ENCODE measurements at regions not wholly inside any gene's neighbourhood (a gene's known extent, or its start where the extent isn't known, plus 50 kb on each side); places are given as distances from the start of the nearest gene placed in this dataset.
A peak's percentile ranks its signal among the peaks of the same experiment; 100 is the strongest.

DNA sequence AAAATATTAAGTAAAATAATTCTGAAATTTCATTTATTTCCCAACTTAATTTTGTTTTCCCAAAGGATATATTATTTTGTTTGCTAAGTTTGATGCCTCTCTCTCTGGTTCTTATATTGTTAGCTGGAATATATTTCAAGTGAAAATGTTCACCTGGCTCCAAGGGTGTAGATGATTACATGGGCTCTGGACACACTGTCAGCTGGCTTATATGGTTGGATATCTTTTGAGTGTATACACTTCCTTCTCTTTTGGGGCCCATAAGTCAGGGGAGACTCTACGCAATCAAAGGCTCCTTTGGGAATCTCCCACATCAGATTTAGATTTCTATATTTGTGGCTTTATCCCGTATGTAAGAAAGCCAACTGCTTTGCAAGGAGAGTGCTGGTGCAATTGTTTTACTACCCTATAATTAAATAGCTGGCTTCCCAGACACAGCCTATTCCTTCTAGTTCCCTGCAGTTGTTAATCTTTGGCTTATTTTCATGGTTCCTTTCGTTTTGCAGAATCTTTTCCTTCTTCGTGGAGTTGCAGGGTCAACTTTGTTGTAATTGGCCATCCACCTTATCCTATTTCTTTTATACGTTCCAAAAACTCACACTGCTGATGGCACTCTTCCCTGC lies 225.7 kb downstream of the DPH6 start:
- Histone ChIP-seq H3K9me3 (no peaks in the 10 kb centered on the region), H3K4me1 (no peaks in the 10 kb centered on the region), H3K4me3 (no peak overlapping the region), H3K27me3 (no peaks in the 10 kb centered on the region), H3K36me3 (no peaks in the 10 kb centered on the region), H3K27ac (no peak overlapping the region)
- intact Hi-C loops (cut with DNase I; ENCODE audit: low total_unique reads), result no loop called here
- WGBS, 5 donors, result 78 to 86% (median 84%) methylated on average over 5 of the region's 5 CpGs
- TF ChIP-seq POLR2A (IDR thresholded peaks at IDR 0.05) (no peak), EP300 (IDR thresholded peaks at IDR 0.05) (no peak), POLR2AphosphoS5 (IDR thresholded peaks at IDR 0.05) (no peak)
- TF ChIP-seq, protein P1, sequence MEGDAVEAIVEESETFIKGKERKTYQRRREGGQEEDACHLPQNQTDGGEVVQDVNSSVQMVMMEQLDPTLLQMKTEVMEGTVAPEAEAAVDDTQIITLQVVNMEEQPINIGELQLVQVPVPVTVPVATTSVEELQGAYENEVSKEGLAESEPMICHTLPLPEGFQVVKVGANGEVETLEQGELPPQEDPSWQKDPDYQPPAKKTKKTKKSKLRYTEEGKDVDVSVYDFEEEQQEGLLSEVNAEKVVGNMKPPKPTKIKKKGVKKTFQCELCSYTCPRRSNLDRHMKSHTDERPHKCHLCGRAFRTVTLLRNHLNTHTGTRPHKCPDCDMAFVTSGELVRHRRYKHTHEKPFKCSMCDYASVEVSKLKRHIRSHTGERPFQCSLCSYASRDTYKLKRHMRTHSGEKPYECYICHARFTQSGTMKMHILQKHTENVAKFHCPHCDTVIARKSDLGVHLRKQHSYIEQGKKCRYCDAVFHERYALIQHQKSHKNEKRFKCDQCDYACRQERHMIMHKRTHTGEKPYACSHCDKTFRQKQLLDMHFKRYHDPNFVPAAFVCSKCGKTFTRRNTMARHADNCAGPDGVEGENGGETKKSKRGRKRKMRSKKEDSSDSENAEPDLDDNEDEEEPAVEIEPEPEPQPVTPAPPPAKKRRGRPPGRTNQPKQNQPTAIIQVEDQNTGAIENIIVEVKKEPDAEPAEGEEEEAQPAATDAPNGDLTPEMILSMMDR (IDR thresholded peaks at IDR 0.05), result no peak
- no peak for DNase-seq

DNA sequence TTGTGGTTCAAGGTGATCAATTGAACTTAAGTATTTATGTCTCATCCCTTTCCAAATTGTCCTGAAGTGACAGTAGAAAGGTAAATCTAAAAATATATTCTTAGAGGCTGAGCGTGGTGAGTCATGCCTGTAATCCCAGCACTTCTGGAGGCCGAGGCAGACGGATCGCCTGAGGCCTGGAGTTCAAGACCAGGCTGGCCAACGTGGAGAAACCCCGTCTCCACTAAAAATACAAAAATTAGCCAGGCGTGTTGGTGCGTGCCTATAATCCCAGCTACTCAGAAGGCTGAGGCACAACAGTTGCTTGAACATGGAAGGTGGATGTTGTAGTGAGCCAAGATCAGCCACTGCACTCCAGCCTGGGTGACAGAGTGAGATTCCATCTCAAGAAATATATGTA lies 226.6 kb downstream of the DPH6 start:
- TF ChIP-seq POLR2AphosphoS5 (IDR thresholded peaks at IDR 0.05), result no peak
- no peak for TF ChIP-seq POLR2A (IDR thresholded peaks at IDR 0.05)
- no peak for TF ChIP-seq EP300 (IDR thresholded peaks at IDR 0.05)
- TF ChIP-seq, protein P1 (IDR thresholded peaks at IDR 0.05), result no peak
- intact Hi-C loops (cut with DNase I; ENCODE audit: low total_unique reads), result no loop called here
- Histone ChIP-seq H3K36me3 (no peaks in the 10 kb centered on the region), H3K4me1 (no peaks in the 10 kb centered on the region), H3K4me3 (no peak overlapping the region), H3K9me3 (no peaks in the 10 kb centered on the region), H3K27me3 (no peaks in the 10 kb centered on the region), H3K27ac (no peak overlapping the region)
- no peak for DNase-seq
- 84 to 96% (median 94%) methylated on average over 8 of the region's 8 CpGs for WGBS, 5 donors

DNA sequence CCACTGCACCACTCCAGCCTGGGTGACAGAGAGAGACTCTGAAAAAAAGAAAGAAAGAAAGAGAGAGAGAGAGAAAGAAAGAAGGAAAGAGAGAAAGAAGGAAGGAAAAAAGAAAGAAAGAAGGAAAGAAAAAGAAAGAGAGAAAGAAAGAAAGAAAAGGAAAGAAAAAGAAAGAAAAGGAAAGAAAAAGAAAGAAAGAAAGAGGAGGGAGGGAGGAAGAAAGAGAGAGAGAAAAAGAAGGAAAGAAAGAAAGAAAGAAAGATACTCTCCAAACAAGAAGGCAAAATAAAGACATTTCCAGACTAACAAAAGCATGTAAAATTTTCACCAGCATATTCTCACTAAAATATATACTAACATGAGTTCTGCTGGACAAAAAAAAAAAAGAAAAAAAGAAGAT lies 228.7 kb downstream of the DPH6 start:
- H3K36me3 ChIP-seq, result no peaks in the 10 kb centered on the region
- intact Hi-C loops (cut with DNase I; ENCODE audit: low total_unique reads), result no loop called here
- TF ChIP-seq, protein P1 (IDR thresholded peaks at IDR 0.05), result no peak
- TF ChIP-seq POLR2A (IDR thresholded peaks at IDR 0.05) (no peak), POLR2AphosphoS5 (IDR thresholded peaks at IDR 0.05) (no peak), EP300 (IDR thresholded peaks at IDR 0.05) (no peak)

DNA sequence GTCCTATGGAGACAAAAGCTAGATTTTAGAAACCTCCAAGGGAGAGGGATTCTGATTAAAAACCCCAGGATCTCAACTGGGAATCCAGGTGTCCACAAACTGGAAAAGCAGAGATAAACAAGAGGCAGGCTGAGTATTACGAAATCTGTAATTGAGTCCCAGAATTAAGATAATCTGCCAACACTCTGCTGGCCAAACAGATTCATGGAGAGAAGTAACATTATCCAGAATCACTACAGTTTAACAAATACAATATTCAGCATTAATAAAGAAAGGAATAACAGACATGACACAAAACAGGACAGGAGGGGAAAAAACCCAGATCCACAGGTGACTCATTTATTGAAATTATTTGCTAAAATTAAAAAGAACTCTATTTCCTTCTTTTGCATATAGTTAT lies 227.2 kb upstream of the NANOGP8 start:
- H3K27ac ChIP-seq, result no peak overlapping the region
- 57 to 75% (median 71%) methylated on average over 1 of the region's 1 CpG for WGBS, 5 donors
- intact Hi-C loops (cut with DNase I; ENCODE audit: low total_unique reads), result no loop called here

More for the DNA sequence above, 228.7 kb downstream of the DPH6 start:
- Histone ChIP-seq H3K4me1 (peaks cover 0 to 8% (median 0%) of the 10 kb centered on the region in 4 donors), H3K27ac (no peak overlapping the region), H3K9me3 (no peaks in the 10 kb centered on the region), H3K27me3 (no peaks in the 10 kb centered on the region), H3K4me3 (no peak overlapping the region)
- DNase-seq, result no peak

More for the DNA sequence above, 227.2 kb upstream of the NANOGP8 start:
- TF ChIP-seq, protein P1 (IDR thresholded peaks at IDR 0.05), result no peak
- TF ChIP-seq POLR2A (IDR thresholded peaks at IDR 0.05) (no peak), EP300 (IDR thresholded peaks at IDR 0.05) (no peak), POLR2AphosphoS5 (IDR thresholded peaks at IDR 0.05) (no peak)
- DNase-seq, result peak in 1 of 2 donors; percentile 40
- H3K27me3 ChIP-seq, result no peaks in the 10 kb centered on the region
- no peaks in the 10 kb centered on the region for H3K36me3 ChIP-seq
- no peaks in the 10 kb centered on the region for H3K9me3 ChIP-seq
- no peak overlapping the region for H3K4me3 ChIP-seq
- peaks cover 0 to 30% (median 10%) of the 10 kb centered on the region in 4 donors for H3K4me1 ChIP-seq
